GM13977 (cell line): ENCODE measurements at regions not wholly inside any gene's neighbourhood (a gene's known extent, or its start where the extent isn't known, plus 50 kb on each side); places are given as distances from the start of the nearest gene placed in this dataset.

Experiments
- DNase-seq: peaks from one replicate; pipeline ENCODE4 v3.0.0; 2012; ENCODE audit warnings: low spot score
- in situ Hi-C: fragments of 300-500 bp; cut with MboI; formaldehyde crosslinking; loops from one replicate; pipeline ENCODE4 v1.12.0; 2022; ENCODE audit warnings: low sequenced_read_pairs, low pct_unique_long_range_greater_than_20kb, mixed read lengths, inconsistent platforms; ENCODE audit not compliant: unreplicated experiment
- TF ChIP-seq, protein P1 (sequence below): IDR thresholded peaks from 2 replicates; pipeline ENCODE4 v1.5.1; 2012; ENCODE audit warnings: mild to moderate bottlenecking, control low read depth; ENCODE audit not compliant: insufficient read depth; ENCODE audit errors: extremely low read depth, missing control alignments

DNA sequence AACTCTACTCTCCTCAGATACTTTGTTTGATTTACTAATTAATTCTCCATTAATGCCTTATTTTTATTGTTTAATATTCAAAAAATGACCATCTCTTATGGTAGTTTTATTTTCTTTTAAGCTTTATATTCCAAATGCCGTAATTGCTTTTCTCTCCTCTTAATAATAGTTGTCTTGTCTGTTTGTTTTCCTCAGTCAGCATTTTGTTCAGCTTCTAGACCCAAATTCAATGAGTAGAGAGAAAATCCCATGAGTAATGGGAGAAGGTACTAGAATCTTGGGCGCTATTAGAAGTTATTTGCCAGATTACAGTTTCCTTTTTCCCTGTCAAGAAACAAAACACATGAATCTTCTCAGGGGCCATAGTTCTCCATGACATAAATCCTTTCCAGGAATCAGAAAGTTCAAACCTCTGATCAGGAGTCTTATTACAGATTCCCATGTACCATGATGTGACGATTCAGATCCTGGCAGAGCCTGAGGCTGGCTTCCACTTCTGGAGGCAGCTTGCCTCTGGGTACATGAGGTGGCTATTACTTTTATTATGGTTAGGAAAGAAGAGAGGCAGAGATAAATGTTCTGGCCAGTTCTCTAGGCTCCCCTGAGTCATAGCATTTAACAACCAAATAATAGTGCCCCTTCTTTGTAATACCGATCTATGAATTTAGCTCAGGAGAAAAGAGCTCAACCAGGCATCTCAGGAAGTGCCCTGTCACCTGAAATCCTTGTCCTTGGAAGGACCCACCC is 485.1 kb upstream of the SETBP1 start:
- in situ Hi-C loops = no loop called here
- TF ChIP-seq, protein P1, sequence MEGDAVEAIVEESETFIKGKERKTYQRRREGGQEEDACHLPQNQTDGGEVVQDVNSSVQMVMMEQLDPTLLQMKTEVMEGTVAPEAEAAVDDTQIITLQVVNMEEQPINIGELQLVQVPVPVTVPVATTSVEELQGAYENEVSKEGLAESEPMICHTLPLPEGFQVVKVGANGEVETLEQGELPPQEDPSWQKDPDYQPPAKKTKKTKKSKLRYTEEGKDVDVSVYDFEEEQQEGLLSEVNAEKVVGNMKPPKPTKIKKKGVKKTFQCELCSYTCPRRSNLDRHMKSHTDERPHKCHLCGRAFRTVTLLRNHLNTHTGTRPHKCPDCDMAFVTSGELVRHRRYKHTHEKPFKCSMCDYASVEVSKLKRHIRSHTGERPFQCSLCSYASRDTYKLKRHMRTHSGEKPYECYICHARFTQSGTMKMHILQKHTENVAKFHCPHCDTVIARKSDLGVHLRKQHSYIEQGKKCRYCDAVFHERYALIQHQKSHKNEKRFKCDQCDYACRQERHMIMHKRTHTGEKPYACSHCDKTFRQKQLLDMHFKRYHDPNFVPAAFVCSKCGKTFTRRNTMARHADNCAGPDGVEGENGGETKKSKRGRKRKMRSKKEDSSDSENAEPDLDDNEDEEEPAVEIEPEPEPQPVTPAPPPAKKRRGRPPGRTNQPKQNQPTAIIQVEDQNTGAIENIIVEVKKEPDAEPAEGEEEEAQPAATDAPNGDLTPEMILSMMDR = no peak

DNA sequence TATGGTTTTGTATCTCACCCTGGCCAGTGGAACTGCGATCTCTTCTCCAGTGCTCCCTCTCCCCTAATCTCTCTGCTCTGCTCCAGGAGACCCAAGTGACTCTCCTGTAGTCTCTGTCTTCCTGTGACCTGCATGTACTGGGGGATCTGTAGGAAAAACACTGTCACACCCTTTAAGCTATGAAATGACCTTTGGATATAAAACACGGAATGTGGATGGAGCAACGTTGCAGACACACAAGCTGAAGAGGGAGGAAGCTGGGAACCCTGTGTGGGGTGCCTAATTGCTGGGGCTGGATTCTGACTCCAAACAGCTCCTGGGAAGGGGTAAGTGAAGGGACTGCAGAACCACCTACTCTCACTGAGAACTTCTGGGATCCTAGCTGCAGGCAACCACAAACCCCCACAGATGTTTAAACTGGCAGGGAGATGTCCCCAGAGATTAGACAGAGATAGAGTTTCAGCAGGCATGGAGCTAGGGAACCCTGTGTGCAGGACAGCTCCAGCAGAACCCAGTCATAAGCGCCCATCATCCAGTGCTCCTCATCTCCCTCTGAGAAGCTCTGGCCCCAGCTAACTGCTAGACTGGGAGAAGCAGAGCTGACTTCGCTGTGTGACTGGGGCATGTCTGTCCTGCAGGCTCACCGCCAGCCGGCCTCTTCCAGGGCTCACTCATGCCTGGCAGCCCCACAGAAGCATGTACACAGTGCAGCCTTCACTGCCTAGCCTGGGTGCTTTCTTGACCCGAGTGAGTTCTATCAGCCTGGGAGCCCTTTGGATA is 482.7 kb upstream of the SETBP1 start:
- TF ChIP-seq, protein P1 = no peak
- in situ Hi-C loops = no loop called here
- no peak for DNase-seq

More for the DNA sequence above, 485.1 kb upstream of the SETBP1 start:
- DNase-seq = no peak

DNA sequence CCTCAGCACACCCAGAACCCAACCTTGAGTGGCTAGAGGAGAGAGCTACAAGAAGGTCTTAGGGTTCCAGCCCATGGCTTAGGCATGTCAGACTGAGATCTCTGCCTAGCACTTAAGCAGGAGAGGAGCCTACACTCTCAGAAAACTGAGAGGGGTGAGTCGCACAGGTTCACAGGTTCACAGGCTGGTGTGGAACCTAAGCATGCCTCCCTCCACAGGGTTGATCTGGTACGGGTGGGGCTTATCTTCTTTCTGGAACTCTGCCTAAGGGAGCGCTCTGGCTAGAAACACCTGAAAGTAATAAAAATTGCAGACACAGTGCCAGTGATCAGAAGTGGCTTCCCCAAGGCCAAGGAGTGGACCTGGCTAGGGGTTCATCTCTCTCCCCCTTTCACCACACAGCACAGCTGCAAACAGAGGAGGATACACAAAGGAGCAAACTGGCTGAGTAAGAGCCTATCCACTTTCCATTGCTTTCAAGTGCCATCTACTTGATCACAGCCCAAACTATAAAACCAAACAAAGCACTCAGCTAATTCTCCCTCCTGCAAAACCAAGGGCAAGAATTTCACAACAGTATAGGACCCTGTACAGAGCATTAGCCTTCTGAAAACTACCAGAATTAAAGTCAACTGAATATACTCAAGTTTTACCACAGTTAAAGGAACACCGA is 481.9 kb upstream of the SETBP1 start:
- in situ Hi-C loops = no loop called here
- TF ChIP-seq, protein P1 = no peak
- DNase-seq = no peak

DNA sequence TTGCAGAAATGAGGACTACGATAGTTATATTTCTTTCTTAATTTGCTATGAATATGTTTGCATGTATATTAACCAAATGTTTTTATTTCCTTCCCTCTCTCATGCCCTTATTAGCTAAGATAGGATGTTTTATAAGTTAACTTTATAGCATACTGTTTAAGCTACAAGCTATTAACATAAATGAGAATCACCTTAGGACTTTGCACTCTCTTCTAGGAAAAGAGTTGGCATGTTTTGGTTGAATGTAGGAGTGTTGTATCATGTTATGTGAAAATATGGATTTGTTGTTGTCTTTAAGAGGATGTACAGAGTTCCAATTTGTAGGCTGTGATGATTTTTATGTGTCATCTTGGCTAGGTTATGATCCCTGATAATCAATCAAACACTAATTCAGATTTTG is 467.4 kb upstream of the SETBP1 start:
- no peak for DNase-seq
- in situ Hi-C loops = no loop called here
- TF ChIP-seq, protein P1 = no peak

DNA sequence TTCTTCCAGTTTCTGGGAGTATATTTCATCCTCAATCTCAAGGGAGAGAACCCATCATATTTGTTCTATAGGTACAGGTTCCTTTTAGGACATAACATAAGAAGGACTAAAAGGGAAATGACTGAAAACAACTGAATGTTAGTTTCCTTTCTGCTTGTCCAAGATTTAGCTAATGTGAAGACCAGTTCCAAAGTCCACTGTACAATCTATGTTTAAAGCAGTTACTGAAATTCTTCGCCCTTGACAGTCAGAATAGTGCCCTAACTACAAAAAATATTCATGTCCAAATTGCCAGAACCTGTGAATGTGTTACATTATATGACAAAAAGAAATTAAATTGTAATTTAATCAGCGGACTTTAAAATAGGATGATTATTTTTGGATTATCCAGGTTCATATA is 466.3 kb upstream of the SETBP1 start:
- in situ Hi-C loops = no loop called here
- TF ChIP-seq, protein P1 = no peak

DNA sequence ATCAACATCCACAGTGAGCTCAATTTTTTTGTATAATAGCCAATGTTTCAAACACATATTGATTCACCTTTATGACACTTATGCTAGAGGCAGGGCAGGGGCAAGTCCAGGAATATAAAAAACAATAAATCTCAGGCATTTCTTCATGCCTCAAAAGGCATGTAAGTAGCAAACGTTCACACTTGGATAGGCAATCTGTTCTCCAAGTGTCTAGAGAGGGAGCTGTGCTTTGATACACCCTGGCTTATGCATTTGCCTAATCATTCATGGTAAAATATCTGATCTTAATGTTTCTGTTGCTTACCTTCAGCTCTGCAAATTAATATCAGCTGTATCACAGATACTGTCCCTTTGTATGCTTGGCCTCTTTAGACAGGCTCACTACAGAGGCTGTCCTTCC is 464.5 kb upstream of the SETBP1 start:
- TF ChIP-seq, protein P1 = no peak
- no peak for DNase-seq
- in situ Hi-C loops = no loop called here

More for the DNA sequence above, 466.3 kb upstream of the SETBP1 start:
- no peak for DNase-seq
